ENCODE measurements at regions not wholly inside any gene's neighbourhood (a gene's known extent, or its start where the extent isn't known, plus 50 kb on each side); places are given as distances from the start of the nearest gene placed in this dataset.

DNA sequence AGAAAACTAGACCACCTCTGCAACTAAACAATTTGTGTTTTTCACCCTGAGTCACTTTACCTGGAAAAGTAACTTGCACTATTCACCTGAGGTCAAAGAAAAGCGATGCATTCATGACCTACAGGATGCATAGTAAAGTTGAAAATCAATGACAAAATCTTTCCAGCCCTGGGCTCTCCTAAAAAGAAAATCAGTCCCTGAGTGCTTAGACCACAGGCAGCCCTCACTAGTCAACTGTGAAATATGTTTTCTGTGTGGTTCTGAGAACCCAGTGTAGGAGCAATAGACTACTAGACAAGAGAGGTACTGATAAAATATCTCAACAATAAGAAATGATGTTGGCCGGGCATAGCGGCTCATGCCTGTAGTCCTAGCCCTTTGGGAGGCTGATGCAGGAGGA, 133.1 kb downstream of the TXNL1 start:
- 51% methylated on average over 3 of the region's 3 CpGs for WGBS (ENCODE audit: missing lambda C conversion rate)
- ChIA-PET POLR2A (no interaction called here), CTCF (no interaction called here)
- DNase-seq (ENCODE audit: low read depth in 1 of 2, low spot score in 1 of 2) = no peak
- TF ChIP-seq HOXB5 (CRISPR knock-in tag; IDR thresholded peaks at IDR 0.05) (no peak), NPAS2 (CRISPR knock-in tag; IDR thresholded peaks at IDR 0.05; ENCODE audit: borderline replicate concordance) (no peak), CHD2 (IDR thresholded peaks at IDR 0.05; ENCODE audit: low read length, partially characterized antibody) (no peak), KDM1A (IDR thresholded peaks at IDR 0.05; ENCODE audit: low read depth) (no peak), HEYL (CRISPR knock-in tag; IDR thresholded peaks at IDR 0.05) (no peak), CBX2 (IDR thresholded peaks at IDR 0.05; ENCODE audit: borderline replicate concordance, low read depth) (no peak), CBX8 (IDR thresholded peaks at IDR 0.05) (no peak), JUN (IDR thresholded peaks at IDR 0.05) (no peak), CTCF (IDR thresholded peaks at IDR 0.05) (no peak), EHF (CRISPR knock-in tag; IDR thresholded peaks at IDR 0.05) (no peak), EP300 (IDR thresholded peaks at IDR 0.05) (no peak), ZSCAN20 (CRISPR knock-in tag; IDR thresholded peaks at IDR 0.05) (no peak), HDAC2 (IDR thresholded peaks at IDR 0.05) (no peak), CHD4 (IDR thresholded peaks at IDR 0.05; ENCODE audit: borderline replicate concordance) (no peak), HOXB13 (CRISPR knock-in tag; IDR thresholded peaks at IDR 0.05; ENCODE audit: low read depth) (no peak), SMC3 (IDR thresholded peaks at IDR 0.05) (no peak)
- TF ChIP-seq, protein P1, sequence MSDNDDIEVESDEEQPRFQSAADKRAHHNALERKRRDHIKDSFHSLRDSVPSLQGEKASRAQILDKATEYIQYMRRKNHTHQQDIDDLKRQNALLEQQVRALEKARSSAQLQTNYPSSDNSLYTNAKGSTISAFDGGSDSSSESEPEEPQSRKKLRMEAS (IDR thresholded peaks at IDR 0.05) = no peak
- TF ChIP-seq, protein P2, sequence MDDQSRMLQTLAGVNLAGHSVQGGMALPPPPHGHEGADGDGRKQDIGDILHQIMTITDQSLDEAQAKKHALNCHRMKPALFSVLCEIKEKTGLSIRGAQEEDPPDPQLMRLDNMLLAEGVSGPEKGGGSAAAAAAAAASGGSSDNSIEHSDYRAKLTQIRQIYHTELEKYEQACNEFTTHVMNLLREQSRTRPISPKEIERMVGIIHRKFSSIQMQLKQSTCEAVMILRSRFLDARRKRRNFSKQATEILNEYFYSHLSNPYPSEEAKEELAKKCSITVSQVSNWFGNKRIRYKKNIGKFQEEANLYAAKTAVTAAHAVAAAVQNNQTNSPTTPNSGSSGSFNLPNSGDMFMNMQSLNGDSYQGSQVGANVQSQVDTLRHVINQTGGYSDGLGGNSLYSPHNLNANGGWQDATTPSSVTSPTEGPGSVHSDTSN (IDR thresholded peaks at IDR 0.05) = no peak
- Histone ChIP-seq H3K4me3 (no peak overlapping the region), H3K9me3 (no peaks in the 10 kb centered on the region), H3K27ac (no peak overlapping the region), H3K4me2 (no peak overlapping the region), H3K4me1 (no peaks in the 10 kb centered on the region)
- no peak for FAIRE-seq
- no peak for ATAC-seq

GRCh38 chr18:56501896-56502295, 136.5 kb downstream of the TXNL1 start:
- Histone ChIP-seq H3K4me3 (no peak overlapping the region), H3K4me1 (no peaks in the 10 kb centered on the region), H3K9me3 (no peaks in the 10 kb centered on the region), H3K27ac (no peak overlapping the region), H3K4me2 (no peak overlapping the region)
- DNase-seq (ENCODE audit: low read depth in 1 of 2, low spot score in 1 of 2) (no peak), ATAC-seq (no peak), FAIRE-seq (no peak)
- ChIA-PET CTCF (no interaction called here), POLR2A (no interaction called here)
- WGBS (ENCODE audit: missing lambda C conversion rate) = 26% methylated on average over 3 of the region's 3 CpGs
- TF ChIP-seq HOXB5 (CRISPR knock-in tag; IDR thresholded peaks at IDR 0.05) = no peak
- no peak for TF ChIP-seq ZSCAN20 (CRISPR knock-in tag; IDR thresholded peaks at IDR 0.05)
- TF ChIP-seq MYC (IDR thresholded peaks at IDR 0.05; ENCODE audit: borderline replicate concordance, low read length) = no peak
- TF ChIP-seq NR3C1 (IDR thresholded peaks at IDR 0.05) = no peak
- no peak for TF ChIP-seq FOXS1 (CRISPR knock-in tag; IDR thresholded peaks at IDR 0.05)
- TF ChIP-seq EHF (CRISPR knock-in tag; IDR thresholded peaks at IDR 0.05) = no peak
- TF ChIP-seq CBX8 (IDR thresholded peaks at IDR 0.05) = no peak
- no peak for TF ChIP-seq RNF2 (IDR thresholded peaks at IDR 0.05; ENCODE audit: borderline replicate concordance, low read depth)
- TF ChIP-seq, protein P3, sequence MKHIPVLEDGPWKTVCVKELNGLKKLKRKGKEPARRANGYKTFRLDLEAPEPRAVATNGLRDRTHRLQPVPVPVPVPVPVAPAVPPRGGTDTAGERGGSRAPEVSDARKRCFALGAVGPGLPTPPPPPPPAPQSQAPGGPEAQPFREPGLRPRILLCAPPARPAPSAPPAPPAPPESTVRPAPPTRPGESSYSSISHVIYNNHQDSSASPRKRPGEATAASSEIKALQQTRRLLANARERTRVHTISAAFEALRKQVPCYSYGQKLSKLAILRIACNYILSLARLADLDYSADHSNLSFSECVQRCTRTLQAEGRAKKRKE (CRISPR knock-in tag; IDR thresholded peaks at IDR 0.05; ENCODE audit: low read depth) = no peak
- TF ChIP-seq HOXA7 (CRISPR knock-in tag; IDR thresholded peaks at IDR 0.05) = no peak
- no peak for TF ChIP-seq CBX2 (IDR thresholded peaks at IDR 0.05; ENCODE audit: borderline replicate concordance, low read depth)
- no peak for TF ChIP-seq KDM5A (IDR thresholded peaks at IDR 0.05)
- TF ChIP-seq SREBF2 (IDR thresholded peaks at IDR 0.05) = no peak
- TF ChIP-seq HDAC2 (IDR thresholded peaks at IDR 0.05) = no peak
- no peak for TF ChIP-seq NPAS2 (CRISPR knock-in tag; IDR thresholded peaks at IDR 0.05; ENCODE audit: borderline replicate concordance)
